ENCODE measurements at regions not wholly inside any gene's neighbourhood (a gene's known extent, or its start where the extent isn't known, plus 50 kb on each side); places are given as distances from the start of the nearest gene placed in this dataset.

GRCh38 chr2:120667981-120668380 is 67.7 kb upstream of the GLI2 start:
- Histone ChIP-seq H2BK120ac (replicated peaks; ENCODE audit: low read depth, low read length) (no peak overlapping the region), H2BK5ac (ENCODE audit: low read depth, low read length) (no peak overlapping the region), H4K91ac (replicated peaks; ENCODE audit: insufficient read length, low read length) (no peak overlapping the region), H2AK5ac (ENCODE audit: low read depth, low read length) (no peak overlapping the region), H2BK15ac (ENCODE audit: low read length) (no peak overlapping the region), H3K14ac (ENCODE audit: insufficient read length) (no peak overlapping the region), H2BK20ac (ENCODE audit: low read length) (no peak overlapping the region), H3K23me2 (ENCODE audit: low read depth, low read length) (no peaks in the 10 kb centered on the region; the same call in 1 of the 2 replicates), H3K4ac (replicated peaks; ENCODE audit: insufficient read length, low read depth, low read length) (no peak overlapping the region), H3K18ac (ENCODE audit: extremely low read depth, low read length) (no peak overlapping the region), H3K27me3 (replicated peaks in 1 of 4; ENCODE audit: control insufficient read depth in 3 of 4, extremely low read depth in 1 of 4, insufficient read depth in 3 of 4, low read length in 3 of 4) (peaks cover 0 to 17% (median 17%) of the 10 kb centered on the region in 4 experiments; a peak in 6 of 7 replicates), H3K4me2 (ENCODE audit: insufficient read depth in 1 of 2, low read depth in 2 of 2, low read length in 2 of 2) (no peak overlapping the region), H3K9me3 (ENCODE audit: insufficient read depth in 2 of 2, low read depth in 1 of 2, low read length in 1 of 2) (peaks cover 8 to 12% of the 10 kb centered on the region in 2 experiments; a peak in 2 of 4 replicates), H2AFZ (ENCODE audit: low read length) (no peak overlapping the region), H3K9ac (replicated peaks in 1 of 4; ENCODE audit: extremely low read depth in 1 of 4, low read depth in 3 of 4, low read length in 3 of 4) (no peak overlapping the region), H3K4me1 (replicated peaks in 1 of 4; ENCODE audit: control insufficient read depth in 3 of 4, insufficient read depth in 4 of 4, low read length in 3 of 4) (peaks cover 0 to 6% (median 0%) of the 10 kb centered on the region in 4 experiments; a peak in 2 of 7 replicates), H3K36me3 (ENCODE audit: control insufficient read depth in 2 of 4, insufficient read depth in 4 of 4, low read length in 3 of 4) (no peaks in the 10 kb centered on the region), H3K79me2 (ENCODE audit: control insufficient read depth in 1 of 2, insufficient read depth in 2 of 2, low read length in 2 of 2) (no peaks in the 10 kb centered on the region), H3K23ac (ENCODE audit: insufficient read length) (no peak overlapping the region), H3K56ac (replicated peaks; ENCODE audit: insufficient read length, low read depth, low read length) (no peak overlapping the region), H4K8ac (ENCODE audit: extremely low read depth, insufficient read depth, low read length) (no peak overlapping the region), H4K20me1 (replicated peaks in 1 of 2; ENCODE audit: control insufficient read depth in 1 of 2, insufficient read depth in 2 of 2, low read length in 2 of 2) (no peaks in the 10 kb centered on the region), H4K5ac (ENCODE audit: insufficient read length, low read depth, low read length) (no peak overlapping the region), H3K27ac (ENCODE audit: low read depth, low read length) (no peak overlapping the region), H3K4me3 (ENCODE audit: extremely low read depth in 1 of 4, insufficient read depth in 2 of 4, low read depth in 3 of 4, low read length in 4 of 4) (no peak overlapping the region), H3K79me1 (ENCODE audit: low read depth, low read length) (no peaks in the 10 kb centered on the region), H2BK12ac (ENCODE audit: low read depth, low read length) (no peak overlapping the region)
- DNase-seq (ENCODE audit: low read depth in 1 of 2, low spot score in 2 of 2): no peak
- no peak for FAIRE-seq
- 92% methylated on average over 2 of the region's 2 CpGs; no CpG with 5 or more reads in 1 of the 2 experiments for WGBS, 2 experiments (ENCODE audit: extremely low coverage in 1 of 2, insufficient coverage in 1 of 2, insufficient read length in 1 of 2, insufficient replicate concordance in 2 of 2, low coverage in 1 of 2, low lambda C conversion rate in 2 of 2, missing lambda C conversion rate in 1 of 2)
- CTCF ChIA-PET (ENCODE audit: partially characterized antibody): interaction anchor here (1.0 to 5.7 kb wide), 5 partner anchors 10 to 80 kb away, joined by 3 to 58 read pairs (median 23); no protein-coding TSS in a partner anchor
- POLR2A ChIA-PET (ENCODE audit: partially characterized antibody): no interaction called here
- TF ChIP-seq POU5F1 (IDR thresholded peaks at IDR 0.05; ENCODE audit: low read depth, low read length) (no peak), TEAD4 (IDR thresholded peaks at IDR 0.05; ENCODE audit: low read depth, low read length) (no peak), MAX (IDR thresholded peaks at IDR 0.05) (no peak), CHD2 (IDR thresholded peaks at IDR 0.05; ENCODE audit: low read length) (no peak), KDM4A (IDR thresholded peaks at IDR 0.05; ENCODE audit: low read depth, low read length, severe bottlenecking) (no peak), KDM5A (IDR thresholded peaks at IDR 0.05; ENCODE audit: low read length) (no peak), ZNF274 (IDR thresholded peaks at IDR 0.05; ENCODE audit: borderline replicate concordance, extremely low read depth, low read length) (no peak), GABPA (IDR thresholded peaks at IDR 0.05; ENCODE audit: borderline replicate concordance, insufficient read depth, low read length) (no peak), HDAC6 (IDR thresholded peaks at IDR 0.05; ENCODE audit: low read depth, low read length) (no peak), USF2 (IDR thresholded peaks at IDR 0.05; ENCODE audit: low read length) (no peak), EZH2 (IDR thresholded peaks at IDR 0.05; ENCODE audit: low read depth, low read length, severe bottlenecking) (no peak), TAF1 (IDR thresholded peaks at IDR 0.05; ENCODE audit: low read depth, low read length) (no peak), TCF12 (IDR thresholded peaks at IDR 0.05; ENCODE audit: low read depth, low read length) (no peak), RBBP5 (IDR thresholded peaks at IDR 0.05; ENCODE audit: borderline replicate concordance, low read depth, low read length) (no peak)
